ENCODE measurements at regions not wholly inside any gene's neighbourhood (a gene's known extent, or its start where the extent isn't known, plus 50 kb on each side); places are given as distances from the start of the nearest gene placed in this dataset.
A peak's percentile ranks its signal among the peaks of the same experiment; 100 is the strongest.

DNA sequence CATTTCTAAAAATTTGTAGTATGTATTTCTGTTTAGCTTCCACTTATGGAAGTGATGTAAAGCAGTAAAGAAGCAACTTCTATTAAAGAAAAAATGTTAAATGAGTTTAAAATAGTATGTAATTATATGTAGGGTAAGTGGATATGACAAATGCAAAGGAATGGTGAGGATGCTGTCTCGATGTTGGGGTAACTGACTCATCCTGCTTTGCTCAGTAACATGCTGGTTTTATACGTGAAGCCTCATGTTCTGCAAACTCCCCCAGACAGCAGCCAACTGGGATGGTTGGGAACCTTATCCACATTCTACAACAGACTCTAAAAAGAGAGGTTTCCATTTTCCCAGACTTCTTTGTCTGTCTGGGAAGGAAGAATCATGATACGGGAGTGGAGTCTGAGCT, 1006.4 kb upstream of the TMEM132C start:
- no peak for DNase-seq (ENCODE audit: low read depth)
- H3K4me3 ChIP-seq (replicated peaks; ENCODE audit: low read depth, low read length), result no peak overlapping the region
- TF ChIP-seq, protein P1, sequence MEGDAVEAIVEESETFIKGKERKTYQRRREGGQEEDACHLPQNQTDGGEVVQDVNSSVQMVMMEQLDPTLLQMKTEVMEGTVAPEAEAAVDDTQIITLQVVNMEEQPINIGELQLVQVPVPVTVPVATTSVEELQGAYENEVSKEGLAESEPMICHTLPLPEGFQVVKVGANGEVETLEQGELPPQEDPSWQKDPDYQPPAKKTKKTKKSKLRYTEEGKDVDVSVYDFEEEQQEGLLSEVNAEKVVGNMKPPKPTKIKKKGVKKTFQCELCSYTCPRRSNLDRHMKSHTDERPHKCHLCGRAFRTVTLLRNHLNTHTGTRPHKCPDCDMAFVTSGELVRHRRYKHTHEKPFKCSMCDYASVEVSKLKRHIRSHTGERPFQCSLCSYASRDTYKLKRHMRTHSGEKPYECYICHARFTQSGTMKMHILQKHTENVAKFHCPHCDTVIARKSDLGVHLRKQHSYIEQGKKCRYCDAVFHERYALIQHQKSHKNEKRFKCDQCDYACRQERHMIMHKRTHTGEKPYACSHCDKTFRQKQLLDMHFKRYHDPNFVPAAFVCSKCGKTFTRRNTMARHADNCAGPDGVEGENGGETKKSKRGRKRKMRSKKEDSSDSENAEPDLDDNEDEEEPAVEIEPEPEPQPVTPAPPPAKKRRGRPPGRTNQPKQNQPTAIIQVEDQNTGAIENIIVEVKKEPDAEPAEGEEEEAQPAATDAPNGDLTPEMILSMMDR (IDR thresholded peaks at IDR 0.05; ENCODE audit: low read length, missing control alignments), result no peak

DNA sequence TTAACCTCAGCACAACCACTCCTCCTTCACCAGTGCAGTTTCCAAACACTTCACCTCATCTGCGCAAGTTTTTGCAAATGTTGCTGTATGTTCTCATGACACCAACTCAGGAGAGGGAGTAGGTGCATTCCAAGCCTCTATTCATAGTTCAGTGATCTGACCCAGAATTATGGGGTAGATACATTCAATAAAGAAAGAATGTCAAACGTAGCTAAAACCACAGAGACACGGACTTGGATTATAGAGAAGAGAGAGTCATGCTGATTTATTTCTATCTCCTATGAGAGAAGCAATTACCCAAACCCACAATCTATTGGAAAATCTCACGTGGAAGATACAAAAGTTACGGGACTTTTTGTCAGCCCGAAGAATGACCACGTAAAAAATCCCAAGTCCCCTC, 1006.0 kb upstream of the TMEM132C start:
- DNase-seq (ENCODE audit: low read depth), result no peak
- TF ChIP-seq, protein P1 (IDR thresholded peaks at IDR 0.05; ENCODE audit: low read length, missing control alignments), result no peak
- H3K4me3 ChIP-seq (replicated peaks; ENCODE audit: low read depth, low read length), result no peak overlapping the region

DNA sequence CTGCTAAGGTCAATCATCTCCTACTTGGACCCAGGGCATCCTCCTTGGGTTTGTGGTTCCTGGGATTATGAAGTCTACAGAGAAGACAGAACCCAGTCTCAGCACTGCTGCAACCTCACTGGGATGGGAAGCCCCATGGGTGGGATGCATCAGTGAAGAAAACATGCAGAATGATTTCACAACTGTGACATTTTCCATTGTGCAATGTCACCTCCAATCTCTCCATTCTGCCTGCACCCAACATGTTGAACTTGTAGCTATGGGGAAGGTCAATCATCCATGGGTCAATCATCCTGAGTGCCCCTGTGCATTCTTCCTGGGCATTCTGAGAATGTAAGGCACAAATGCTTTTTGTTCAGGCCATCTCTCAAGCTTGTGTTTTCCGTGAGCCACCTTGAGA, 1004.4 kb upstream of the TMEM132C start:
- no peak overlapping the region for H3K4me3 ChIP-seq (replicated peaks; ENCODE audit: low read depth, low read length)
- peak; percentile 4 for DNase-seq (ENCODE audit: low read depth)
- TF ChIP-seq, protein P1 (IDR thresholded peaks at IDR 0.05; ENCODE audit: low read length, missing control alignments), result no peak

DNA sequence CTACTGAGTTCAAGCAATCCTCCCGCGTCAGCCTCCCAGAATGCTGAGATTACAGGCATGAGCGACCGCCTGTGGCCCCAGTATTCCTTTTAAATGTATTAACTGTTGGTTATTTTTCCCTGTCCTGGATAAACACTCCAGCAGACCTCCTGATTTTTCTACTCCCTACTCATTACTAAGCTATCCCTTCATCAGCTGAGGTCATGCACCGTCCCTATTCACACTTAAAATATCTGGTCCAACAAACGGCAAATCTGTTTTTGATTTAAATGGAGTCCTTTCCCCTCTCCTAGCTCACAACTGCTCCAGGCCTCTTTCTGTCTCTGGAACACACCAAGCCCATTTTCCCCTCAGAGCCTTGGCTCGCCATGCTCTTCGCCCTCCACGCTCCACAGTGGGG, 1003.3 kb upstream of the TMEM132C start:
- TF ChIP-seq, protein P1 (IDR thresholded peaks at IDR 0.05; ENCODE audit: low read length, missing control alignments), result no peak
- DNase-seq (ENCODE audit: low read depth), result no peak
- H3K4me3 ChIP-seq (replicated peaks; ENCODE audit: low read depth, low read length), result no peak overlapping the region

DNA sequence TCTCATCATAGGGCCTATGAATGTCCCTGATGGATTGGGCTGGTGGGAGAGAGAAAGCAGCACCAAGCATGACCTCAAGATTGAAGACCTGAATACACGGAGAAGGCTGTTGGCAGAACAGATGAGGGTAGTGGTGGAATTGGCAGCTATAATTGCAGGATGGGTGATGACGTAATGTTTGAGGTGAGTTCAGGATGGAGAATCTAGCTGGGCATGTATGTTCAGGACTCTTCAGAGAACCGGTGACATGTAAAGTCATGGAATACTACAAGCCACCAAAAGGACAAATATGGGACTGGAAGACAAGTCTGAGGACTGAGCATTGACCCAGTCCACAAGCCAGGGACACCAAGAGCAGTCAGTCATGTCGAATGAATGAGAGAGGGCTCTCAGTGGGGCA, 999.8 kb upstream of the TMEM132C start:
- no peak overlapping the region for H3K4me3 ChIP-seq (replicated peaks; ENCODE audit: low read depth, low read length)
- TF ChIP-seq, protein P1 (IDR thresholded peaks at IDR 0.05; ENCODE audit: low read length, missing control alignments), result no peak
- DNase-seq (ENCODE audit: low read depth), result no peak

DNA sequence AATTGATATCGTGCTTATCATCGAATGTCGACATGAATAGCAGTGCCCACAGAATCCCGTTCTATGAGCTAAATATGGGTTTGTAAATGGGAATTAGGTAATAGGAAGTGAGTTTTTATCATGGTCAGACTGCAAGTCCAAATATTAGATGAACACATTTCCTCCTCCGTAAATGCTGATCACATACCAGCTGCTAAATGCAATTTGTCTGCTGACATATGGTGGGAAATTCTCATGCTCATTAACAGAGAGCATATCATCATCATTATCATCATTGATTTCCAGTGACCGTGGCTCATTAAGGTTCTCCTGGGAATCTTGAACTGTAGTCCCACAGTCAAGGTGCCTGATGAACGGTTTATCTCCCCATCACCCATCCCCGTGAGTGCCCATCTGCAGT, 998.8 kb upstream of the TMEM132C start:
- peak; percentile 76 for DNase-seq (ENCODE audit: low read depth)
- TF ChIP-seq, protein P1 (IDR thresholded peaks at IDR 0.05; ENCODE audit: low read length, missing control alignments), result no peak
- H3K4me3 ChIP-seq (replicated peaks; ENCODE audit: low read depth, low read length), result no peak overlapping the region

DNA sequence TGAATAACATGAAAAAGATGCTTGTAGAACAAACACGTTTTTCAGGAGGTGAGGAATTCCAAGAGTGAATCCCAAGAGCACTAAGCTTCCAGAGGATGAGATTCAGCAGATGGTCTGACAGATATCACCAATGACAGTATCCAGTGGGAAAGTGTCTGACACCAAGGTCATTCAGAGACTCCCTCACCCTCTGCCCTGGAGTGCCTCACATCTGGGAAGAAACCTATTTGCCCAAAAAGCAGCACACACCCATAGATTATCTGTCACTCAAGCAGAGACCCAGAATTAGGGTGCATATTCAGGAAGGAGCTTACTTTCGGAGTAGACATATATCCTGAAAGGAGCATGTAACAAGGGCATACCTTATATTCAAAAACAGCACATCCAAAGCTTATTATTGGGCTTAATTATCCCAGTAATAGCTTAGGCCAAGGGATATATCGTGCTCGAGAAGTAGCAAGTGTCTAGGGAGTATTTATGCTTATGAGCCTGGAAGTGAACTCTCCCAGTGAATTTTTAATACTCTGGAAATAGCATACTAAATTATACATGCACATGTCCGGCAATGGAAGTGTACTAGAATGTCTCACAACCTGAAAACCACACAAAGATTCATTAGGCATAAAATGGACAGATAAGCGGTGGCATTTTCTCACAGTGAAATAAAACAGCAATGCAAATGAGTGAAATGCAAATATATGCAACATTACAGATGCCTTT, 998.1 kb upstream of the TMEM132C start:
- no peak for DNase-seq (ENCODE audit: low read depth)
- TF ChIP-seq, protein P1 (IDR thresholded peaks at IDR 0.05; ENCODE audit: low read length, missing control alignments), result no peak
- no peak overlapping the region for H3K4me3 ChIP-seq (replicated peaks; ENCODE audit: low read depth, low read length)

All from fibroblast of pulmonary artery (primary cell).